Left lobe of liver (tissue), 2 donors: ENCODE measurements at regions not wholly inside any gene's neighbourhood (a gene's known extent, or its start where the extent isn't known, plus 50 kb on each side); places are given as distances from the start of the nearest gene placed in this dataset.
"Not testable (repeated sequence)": the region's sequence is repeated elsewhere in the genome, so short reads cannot be mapped to it uniquely, and the experiment has no call there.

Experiments used
- ATAC-seq: fragments of 200-7000 bp; cut with Tn5 transposase; one replicate; pipeline ENCODE4 v1.9.1; 2020; ENCODE audit warnings: mild to moderate bottlenecking, moderate library complexity
- DNase-seq: peaks from one replicate; pipeline ENCODE4 v3.0.0-alpha.2; 2020; ENCODE audit warnings: low spot score
- donor health status: DM: no; HTN: no; CAD: no; lungs with moderate emphysema.
- donor health status: DM: no; HTN: yes; CAD: no.

DNA sequence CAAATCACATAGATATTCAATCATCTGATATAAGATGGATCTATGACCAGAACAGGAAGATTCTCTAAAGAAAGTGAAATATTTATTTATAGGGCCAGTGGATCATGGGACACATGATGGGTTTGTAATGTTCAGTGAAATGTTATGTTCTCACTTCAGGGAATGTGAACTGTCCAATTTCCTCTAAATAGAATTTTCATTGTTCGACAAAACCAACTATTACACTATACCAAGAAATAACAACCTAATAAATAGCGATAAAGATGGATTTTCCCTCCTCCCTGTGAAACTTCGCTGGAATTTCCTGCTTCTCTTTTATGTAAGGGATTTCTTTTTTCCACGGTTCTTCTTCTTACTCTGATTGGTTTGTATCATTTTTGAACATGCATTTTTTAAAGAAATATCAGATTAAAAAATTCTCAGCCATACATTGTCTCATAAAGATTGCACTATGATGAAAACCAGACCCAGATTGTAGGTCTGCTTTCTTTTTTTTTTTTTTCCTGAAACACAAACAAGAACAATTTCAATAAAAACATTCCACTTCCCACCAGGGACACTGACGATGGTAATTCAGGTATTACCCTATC, 139.8 kb upstream of the ZEB1 start:
- no peak for DNase-seq
- ATAC-seq: no peak

- DNase-seq (no peak), ATAC-seq (no peak)
Observed at GRCh38 chr10:31186225-31187000, 132.6 kb upstream of the ZEB1 start.

DNA sequence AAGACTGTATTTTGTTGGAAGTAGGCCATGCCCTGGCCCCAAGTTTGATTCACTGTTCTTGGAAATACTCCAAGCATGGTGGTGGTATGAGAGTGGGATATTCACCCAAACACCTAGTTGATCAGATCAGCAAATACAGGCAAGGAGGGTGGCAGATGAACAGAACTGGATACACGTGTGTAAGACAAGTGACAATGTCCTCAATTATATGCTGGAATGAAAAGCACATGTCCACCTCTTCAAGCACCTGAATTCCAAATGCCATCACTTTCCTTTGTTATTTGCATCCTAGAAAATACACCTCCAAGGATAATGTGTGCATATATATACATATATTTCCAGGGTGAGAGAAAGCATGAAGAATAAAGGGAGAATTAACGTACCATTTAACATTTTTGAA, 131.8 kb upstream of the ZEB1 start:
- no peak for ATAC-seq

GRCh38 chr10:31187607-31188210, 131.3 kb upstream of the ZEB1 start:
- DNase-seq (no peak), ATAC-seq (no peak)

More for the DNA sequence above, 131.8 kb upstream of the ZEB1 start:
- no peak for DNase-seq

DNA sequence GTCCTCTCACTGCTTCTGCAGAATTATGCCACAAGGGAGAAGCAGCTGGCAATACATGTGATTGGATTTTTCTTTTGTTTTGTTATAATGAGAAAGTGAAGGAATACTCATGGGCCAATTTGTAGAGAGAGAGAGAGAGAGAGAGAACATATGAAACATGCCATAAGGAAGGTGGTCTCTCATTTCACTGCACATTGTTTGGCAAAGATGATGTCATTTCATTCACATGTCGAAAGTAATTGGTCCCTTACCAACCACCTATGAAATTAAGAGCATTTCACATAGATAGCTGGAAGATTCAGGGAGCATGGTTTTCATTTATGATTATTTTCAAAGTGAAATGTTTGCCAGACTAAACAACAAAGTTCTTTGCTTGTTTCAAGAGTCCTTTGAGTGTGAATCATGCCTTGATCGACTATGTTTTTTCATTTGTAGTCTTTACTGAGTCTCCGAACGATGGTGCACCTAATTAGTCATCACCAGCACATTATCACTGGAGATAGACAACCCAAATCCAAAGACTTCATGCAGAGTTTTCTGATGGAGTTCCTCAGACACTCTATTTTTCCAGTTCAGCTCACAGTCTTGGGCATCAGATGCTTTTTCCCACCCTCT, 130.1 kb upstream of the ZEB1 start:
- DNase-seq: no peak
- ATAC-seq: no peak

DNA sequence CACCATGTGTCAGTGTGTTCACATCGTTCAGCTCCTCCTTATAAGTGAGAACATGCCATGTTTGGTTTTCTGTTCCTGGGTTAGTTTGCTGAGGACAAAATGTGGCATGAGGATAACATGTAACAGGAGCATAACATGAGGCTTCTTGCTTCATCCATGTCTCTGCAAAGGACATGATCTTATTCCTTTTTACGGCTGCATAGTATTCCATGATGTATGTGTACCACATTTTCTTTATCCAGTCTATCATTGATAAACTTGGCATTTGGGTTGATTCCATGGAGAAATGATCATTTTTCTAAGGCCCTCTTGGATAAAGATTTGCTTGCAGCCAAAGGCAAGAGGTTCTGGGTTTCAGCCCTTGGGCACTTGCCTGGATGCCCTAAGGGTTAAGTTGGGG, 128.5 kb upstream of the ZEB1 start:
- no peak for ATAC-seq
- no peak for DNase-seq

- no peak for DNase-seq
- no peak for ATAC-seq
Observed at GRCh38 chr10:31192475-31192874, 126.5 kb upstream of the ZEB1 start.

DNA sequence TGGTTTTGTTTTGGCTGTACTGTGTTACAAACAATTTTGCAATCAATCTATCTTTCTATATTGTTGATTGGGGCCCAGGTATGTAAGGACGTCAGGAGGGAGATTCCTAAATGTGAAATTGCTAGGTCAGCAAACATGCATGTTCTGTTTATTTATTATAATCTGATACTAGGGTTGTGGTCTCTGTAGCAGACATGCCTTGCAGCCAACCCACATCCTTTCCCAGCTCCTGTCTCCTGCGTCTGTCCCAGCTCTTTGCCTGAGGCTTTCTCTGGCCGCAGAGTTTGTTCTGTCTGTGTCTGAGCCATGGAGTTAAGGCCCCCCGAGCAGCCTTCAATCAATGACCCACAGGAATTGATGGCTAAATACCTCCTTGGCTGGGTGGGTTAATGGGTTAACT, 124.0 kb upstream of the ZEB1 start:
- ATAC-seq (no peak), DNase-seq (no peak)

DNA sequence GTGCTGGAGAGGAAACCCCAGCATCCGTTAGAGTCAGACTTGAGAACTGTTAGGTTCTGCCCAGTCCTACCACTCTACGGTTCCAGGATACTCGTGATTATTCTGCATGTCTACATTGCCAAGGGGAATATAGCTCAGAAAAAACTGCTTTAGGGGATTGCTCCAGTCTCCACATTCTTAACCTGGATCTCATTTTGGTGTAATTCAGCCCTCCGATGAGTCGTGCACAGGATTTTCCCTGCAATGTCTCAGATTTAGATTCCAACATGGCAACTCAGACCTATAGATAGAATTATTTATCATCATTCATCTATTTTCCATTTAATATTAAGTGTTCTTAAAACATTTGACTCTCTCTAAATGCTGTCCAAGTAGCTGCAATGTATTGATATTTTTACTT, 121.1 kb upstream of the ZEB1 start:
- ATAC-seq: no peak
- DNase-seq: no peak

DNA sequence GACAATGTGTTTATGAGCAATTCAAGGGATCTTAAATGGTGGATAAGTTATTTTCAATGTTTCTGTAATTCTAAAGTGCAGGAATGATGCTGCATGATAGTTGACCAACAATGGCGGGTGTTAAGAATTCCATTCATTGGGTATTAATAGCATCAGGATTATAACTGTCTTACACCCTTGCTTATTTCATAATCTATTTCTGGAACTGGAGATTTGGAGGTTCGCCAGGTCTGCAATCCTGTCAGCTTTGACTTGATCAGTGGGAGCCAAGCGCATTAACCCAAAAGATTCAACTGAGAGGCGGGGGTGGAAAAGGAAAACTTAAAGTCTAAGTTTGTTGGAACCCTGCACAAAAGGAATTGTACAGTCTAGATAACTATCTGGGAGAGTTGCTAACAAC, 114.9 kb upstream of the ZEB1 start:
- ATAC-seq: no peak
- no peak for DNase-seq

DNA sequence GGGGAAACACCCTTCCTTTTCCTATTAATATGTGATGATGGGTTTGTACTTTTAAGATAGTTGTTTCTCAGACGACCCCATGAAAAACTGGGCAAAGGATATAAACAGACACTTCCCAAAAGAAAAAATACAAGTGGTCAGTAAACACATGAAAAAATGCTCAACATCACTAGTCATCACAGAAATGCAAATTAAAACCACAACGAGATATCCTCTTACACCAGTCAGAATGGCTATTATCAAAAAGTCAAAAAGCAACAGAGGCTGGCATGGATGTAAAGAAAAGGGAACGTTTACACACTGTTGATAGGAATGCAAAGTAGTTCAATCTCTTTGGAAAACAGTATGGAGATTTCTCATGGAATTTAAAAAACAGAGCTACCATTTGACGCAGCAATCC, 111.4 kb upstream of the ZEB1 start:
- ATAC-seq: no peak
- DNase-seq: no peak

DNA sequence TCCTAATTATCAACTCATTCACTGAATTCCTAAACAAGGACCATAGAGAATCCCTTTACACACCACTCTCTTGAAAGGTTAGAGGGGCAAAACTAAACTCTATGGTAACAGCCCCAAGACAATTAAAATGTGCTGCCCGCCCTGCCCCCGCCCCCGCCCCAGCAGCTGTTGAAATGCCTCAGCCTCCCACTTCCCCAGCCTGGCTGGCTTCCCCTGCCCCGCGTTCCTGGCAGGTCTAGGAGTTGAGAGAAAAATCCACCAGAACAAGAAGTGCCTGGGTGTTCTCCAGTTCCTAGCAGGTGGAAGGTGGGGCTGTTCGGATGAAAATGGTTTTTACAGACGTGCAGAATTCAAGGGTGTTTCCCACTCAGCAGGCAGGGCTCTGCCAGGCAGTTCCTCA, 109.5 kb upstream of the ZEB1 start:
- ATAC-seq: no peak
- no peak for DNase-seq

DNA sequence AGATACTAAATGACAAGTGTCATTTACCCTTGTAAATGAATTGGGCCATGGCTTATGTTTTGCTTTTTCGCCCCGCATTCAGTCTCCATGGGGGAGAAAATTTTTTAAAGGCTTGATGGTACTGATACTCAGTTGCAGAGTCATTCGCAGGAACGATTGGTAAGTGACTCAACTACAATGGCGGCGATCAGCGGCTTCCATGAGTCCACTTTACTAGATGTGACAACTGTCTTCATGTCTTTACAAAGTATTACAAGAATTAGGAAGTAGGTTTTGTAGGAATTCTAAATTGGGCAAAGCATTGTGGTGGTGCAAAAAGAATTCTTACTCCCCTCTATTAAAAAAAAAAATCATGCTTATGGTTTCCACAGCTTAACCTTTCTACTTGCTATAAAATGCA, 108.8 kb upstream of the ZEB1 start:
- DNase-seq (no peak), ATAC-seq (no peak)

- ATAC-seq (no peak), DNase-seq (no peak)
Observed at GRCh38 chr10:31213959-31214358, 105.1 kb upstream of the ZEB1 start.

DNA sequence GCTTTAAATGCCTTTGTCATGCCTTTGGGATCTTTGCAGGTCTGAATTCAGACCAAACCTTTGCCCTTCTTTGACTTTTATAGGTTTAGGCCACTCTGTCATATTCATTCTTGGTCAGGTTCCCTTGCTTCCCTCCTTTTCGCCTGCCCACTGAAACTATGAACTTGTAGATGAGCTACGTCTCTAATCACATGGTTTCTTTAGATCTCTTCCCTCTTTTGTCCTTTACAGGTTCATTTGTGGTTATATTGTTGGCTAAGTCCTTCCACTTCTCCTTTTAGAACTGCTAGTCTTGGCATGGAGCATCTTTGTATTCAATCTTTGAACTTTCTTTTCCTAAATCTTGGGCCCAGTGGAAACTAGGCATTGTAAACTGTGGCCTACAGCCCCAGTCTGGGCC, 104.0 kb upstream of the ZEB1 start:
- no peak for DNase-seq
- ATAC-seq: no peak

DNA sequence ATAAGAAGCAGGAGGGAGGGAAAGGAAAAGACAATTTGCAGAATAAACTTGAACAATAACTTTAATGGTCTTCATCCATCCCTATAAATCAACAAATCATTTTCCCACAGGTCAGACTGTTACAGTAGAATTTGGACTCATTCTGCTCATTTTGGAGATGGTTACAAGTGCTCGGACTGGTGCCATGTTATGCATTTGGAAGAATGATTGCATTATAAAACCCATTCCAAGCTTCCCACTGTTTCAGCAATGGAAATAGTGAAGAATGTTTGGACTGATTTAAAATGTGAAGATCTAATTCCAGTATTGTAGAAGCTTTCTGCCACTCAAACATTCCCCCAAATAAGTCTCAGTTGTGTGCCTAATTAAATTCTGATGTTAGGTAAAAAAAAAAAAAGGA, 99.7 kb upstream of the ZEB1 start:
- ATAC-seq: no peak
- no peak for DNase-seq

DNA sequence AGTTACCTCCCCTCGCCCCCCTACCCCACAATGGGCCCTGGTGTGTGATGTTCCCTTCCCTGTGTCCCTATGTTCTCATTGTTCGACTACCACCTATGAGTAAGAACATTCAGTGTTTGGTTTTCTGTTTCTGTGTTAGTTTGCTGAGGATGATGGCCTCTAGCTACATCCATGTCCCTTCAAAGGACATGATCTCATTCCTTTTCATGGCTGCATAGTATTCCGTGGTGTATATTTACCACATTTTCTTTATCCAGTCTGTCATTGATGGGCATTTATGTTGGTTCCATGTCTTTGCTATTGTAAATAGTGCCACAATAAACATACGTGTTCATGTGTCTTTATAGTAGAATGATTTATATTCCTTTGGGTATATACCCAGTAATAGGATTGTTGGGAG, 90.2 kb upstream of the ZEB1 start:
- not testable (repeated sequence) for DNase-seq, ATAC-seq

DNA sequence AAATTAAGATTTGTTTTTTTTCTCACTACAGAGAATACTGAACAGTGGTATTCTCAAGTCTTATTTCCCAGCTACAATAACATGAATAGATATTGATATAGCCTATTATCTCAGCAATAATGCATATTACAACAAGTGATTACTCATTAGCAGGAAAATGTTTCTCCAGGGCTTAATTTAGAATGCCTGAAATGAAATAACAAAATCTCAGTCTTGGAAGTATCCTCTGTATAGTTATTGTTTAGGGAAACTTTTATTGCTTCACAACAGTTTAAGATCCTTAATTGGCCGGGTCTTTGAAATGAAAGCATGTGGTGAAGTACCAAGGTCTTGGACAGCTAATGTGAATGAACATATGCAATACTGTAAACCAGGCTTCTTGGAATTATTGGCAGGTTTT, 79.1 kb upstream of the ZEB1 start:
- ATAC-seq (no peak), DNase-seq (no peak)

- ATAC-seq (no peak), DNase-seq (no peak)
Observed at GRCh38 chr10:31242902-31243301, 76.1 kb upstream of the ZEB1 start.

DNA sequence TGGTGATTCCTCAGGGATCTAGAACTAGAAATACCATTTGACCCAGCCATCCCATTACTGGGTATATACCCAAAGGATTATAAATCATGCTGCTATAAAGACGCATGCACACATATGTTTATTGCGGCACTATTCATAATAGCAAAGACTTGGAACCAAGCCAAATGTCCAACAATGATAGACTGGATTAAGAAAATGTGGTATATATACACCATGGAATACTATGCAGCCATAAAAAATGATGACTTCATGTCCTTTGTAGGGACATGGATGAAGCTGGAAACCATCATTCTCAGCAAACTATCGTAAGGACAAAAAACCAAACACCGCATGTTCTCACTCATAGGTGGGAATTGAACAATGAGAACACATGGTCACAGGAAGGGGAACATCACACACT, 67.9 kb upstream of the ZEB1 start:
- ATAC-seq, DNase-seq: not testable (repeated sequence)

DNA sequence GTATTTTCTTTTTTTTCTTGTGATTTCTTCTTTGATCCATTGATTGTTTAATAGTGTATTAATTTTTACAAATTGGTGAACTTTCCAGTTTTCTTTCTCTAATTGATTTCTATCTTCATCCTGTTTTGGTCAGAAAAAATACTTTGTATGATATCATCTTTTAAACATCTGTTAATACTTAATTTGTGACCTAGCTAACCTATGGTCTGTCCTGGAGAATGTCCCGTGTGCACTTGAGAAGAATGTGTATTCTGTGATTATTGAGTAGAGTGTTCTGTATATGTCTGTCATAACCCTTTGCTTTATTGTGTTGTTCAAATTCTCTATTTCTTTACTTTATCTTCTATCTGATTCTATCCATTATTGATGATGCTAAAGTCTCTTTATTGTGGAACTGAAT, 65.8 kb upstream of the ZEB1 start:
- no peak for ATAC-seq

More for the DNA sequence above, 65.8 kb upstream of the ZEB1 start:
- no peak for DNase-seq
